ELR (cell line): ENCODE measurements at regions not wholly inside any gene's neighbourhood (a gene's known extent, or its start where the extent isn't known, plus 50 kb on each side); places are given as distances from the start of the nearest gene placed in this dataset.
A peak's percentile ranks its signal among the peaks of the same experiment; 100 is the strongest.

ENCODE experiments used
- DNase-seq: peaks from one replicate; pipeline ENCODE4 v3.0.0-alpha.2; 2015; ENCODE audit warnings: low read depth

DNA sequence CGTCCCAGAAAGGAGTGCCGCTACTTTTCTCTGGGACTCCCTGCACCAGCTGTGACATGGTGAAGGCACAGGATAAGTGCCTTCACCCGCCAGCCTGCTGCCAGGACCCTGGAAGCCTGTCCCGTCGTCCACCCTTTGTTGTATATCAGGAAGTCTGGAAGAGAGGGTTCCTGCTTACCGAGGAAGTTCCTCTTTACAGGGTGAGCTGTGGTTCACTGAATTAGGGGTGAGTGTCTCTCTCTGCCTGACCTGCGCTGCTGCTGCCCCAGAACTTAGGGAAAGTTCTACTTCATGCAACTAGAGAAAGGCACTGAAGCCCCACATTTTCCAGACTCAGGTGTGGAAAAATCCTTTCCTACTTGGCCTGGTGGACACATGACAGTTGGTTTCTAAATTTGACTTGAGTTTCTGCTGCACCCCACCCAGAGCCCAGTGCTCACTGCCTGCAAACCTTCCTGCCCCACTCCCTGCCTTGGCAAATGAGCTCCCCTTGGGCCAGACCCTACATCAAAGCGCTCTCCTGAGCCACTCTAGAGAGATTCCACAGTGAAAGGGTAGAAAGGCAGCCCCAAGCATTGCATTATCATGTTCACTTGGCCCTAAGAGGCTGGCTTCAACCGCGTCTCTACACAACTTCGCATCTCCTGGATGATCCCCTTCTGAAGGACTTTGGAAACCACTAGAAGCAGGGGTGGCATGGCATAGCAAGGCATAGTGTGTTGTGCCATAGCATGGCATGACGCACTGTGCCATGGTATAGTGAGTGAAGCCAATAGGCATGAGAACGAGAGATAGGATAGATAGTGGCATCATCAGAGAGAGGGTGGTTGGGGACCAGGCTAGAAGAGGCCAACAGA is 215.8 kb upstream of the CDYL start:
- DNase-seq: no peak

DNA sequence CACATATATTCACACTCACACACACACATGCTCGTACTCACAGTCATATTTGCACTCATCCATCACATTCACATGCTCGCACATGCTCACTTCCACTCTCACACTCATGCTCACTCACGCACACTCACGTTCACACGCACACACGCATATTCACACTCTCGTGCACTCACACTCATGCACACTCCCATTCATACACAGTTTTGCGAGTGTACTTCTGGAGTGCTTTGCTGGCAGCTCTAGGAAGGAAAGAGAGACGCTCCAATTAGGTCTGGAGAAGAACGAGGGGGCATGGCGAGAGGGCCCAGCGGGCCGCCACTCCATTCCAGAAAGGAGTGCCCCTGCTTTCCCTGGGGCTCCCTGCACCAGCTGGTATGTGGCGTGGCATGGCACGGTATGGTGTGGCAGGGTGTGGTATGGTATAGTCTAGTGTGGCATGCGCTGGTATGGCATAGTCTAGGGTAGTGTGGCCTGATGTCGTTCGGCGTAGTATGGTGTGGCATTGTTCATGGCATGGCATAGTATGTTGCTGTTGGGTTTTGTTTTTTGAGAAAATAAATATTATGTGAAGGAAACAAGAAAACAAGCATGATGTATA is 216.8 kb upstream of the CDYL start:
- DNase-seq: no peak

DNA sequence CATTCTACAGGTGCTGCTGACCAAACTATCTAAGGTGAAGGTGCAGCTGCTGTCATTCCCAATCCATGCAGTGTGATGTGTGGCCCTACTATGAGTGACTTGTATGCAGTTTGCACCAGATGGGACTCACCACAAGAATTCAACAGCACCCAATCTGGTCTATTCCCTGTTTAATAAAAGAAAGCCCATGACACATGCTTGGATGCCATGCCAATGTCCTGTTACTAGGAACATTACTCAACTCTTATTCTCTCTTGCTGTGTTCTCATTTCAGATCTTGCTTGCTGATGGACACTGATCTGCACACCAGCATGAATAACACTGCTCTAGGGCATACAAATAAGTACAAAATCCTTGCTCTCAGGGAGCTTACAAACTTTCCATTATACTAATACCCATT is 221.6 kb upstream of the CDYL start:
- no peak for DNase-seq

DNA sequence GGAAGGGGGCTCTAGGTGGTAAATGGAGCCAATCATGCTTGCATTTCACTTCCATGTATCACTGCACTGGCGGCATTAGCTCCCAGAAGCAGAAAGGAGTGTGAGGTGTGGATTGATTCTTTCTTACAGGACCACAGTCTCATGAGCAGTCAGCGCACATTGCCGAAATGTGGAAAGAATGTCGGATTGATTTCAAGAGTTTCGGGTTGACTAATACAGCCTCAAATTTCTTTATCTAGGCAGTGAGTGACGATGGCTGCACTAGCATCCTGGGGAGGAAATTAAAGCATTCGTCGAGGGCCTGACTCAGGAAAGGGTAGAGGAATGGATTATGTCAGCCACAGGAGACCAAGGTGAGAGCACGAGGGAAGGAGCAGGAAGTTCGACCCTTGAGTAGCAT is 222.8 kb upstream of the CDYL start:
- DNase-seq: no peak

DNA sequence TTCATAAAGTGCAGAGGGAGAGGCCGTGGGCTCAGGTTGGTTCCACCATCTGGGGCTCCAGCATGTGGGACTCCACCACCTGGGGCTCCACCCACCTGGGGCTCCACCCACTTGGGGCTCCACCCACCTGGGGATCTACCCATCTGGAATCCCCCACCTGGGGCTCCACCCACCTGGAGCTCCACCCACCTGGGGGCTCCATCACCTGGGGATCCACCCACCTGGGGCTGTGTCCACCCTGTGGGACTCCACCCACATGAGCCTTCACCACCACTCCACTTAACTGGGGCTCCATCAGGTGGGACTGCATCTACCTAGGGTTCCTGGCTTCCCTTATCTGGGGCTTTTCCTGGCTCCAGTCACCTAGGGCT is 226.0 kb upstream of the CDYL start:
- no peak for DNase-seq

DNA sequence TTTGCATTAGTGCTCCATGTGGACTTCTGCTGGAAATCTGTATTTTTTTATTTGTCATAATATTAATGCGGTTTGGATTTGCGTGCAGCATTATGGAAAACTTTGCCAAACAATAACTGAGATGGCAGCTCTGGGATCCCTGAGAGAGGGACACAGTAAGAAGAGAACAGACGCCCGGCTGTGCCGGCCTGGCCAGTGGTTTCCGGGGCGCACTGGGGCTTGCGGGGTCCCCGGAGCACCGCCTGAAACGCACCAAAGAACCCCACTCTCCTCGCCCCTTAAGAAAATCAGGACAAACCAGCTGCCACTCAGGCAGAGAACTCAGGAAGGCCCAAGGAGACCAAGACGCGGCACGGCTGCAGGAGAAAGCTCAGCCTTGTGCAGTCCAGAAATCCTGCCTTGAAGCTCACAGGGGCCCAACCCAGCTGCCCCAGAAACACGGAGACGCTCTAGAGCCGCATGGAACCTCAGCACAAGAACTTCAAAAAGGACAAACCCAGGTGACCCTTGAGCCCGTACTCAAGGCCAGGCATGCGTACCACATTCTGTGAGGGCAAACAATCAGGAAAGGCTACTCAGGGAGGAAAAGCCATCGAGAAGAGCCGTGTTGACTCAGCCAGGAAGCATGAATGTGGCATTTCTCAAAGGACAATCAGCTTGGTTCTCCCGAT is 226.5 kb upstream of the CDYL start:
- DNase-seq: no peak

DNA sequence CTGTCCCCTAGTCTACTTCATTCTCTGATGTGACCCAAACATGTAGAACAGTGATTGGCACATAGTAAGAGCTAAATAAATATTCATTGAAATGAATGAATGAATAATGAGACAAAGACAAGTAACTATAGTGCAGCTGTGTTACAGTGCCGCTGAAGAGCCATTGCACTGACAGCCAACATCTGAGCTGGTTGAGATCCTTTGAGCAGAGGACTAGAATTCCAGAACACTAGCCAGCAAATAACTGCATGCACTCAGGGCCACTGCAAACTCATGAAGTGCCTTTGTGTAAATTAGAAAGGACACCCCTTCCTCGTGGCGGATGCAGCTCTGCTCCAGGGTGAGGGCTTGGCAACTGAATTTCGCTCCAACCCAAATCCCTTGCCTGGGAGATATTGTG is 230.3 kb upstream of the CDYL start:
- DNase-seq: no peak

DNA sequence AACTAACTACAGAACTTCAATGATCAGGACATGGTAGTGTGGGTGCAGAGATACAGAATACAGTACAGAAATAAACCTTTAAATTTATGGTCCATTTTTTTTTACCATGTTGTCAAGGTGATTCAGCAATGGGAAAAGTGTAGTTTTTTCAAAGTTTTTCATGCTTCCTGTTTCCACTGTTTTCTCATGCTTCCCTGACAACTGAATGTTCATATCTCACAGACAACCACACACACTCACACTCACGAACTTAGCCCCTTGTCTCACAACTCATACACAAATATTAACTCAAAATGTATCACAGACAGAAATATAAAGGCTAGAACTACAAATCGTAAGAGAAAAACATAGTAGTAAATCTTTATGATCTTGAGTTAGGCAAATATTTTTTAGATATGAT is 232.6 kb upstream of the CDYL start:
- DNase-seq: peak; percentile 6

DNA sequence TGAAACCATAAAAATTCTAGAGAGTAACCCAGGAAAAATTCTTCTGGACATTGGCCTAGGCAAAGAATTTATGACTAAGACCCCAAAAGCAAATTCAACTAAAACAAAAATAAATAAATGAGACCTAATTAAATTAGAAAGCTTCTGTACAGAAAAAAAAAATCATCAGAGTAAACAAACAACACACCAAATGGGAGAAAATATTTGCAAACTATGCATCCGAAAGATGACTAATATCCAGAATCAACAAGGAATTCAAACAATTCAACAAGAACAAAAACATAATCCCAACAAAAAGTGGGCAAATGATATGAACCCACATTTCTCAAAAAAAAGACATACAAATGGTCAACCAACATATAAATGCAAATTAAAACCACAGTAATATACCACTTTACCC is 242.6 kb upstream of the CDYL start:
- DNase-seq: peak; percentile 36

DNA sequence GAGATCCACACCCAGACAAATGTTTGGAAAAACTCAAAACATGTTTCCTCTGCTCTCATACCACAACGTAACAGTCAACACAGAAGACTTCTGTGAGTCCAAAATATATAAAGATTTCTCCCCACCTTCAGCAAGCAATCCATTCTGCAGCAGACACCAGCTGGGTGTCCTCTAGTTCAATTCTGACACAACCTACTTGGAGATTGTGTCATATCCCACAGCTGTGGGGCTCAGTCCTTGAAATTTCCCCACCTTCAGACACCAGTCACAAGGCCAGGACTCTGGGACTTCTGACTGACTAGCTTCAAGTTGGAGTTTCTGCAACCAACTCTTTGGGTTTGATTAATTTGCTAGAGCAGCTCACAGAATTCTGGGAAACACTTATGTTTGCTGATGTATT is 244.8 kb upstream of the CDYL start:
- DNase-seq: no peak

DNA sequence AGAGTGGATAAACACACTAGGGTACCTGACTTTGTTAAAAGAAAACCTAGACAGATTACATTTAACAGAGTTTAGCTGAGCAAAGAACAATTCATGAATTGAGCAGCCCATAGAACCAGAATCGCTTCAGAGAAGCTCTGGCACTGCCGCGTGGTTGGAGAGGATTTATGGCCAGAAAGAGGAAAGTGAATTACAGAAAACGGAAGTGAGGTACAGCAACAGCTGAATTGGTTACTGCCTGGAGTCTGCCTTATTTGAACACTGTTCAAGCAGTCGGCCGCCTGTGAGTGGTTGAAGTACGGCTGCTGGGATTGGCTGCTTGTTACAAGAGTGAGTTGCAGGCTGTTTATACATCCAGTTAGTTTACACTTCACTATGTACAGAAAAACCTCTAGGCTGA is 253.8 kb upstream of the CDYL start:
- no peak for DNase-seq

DNA sequence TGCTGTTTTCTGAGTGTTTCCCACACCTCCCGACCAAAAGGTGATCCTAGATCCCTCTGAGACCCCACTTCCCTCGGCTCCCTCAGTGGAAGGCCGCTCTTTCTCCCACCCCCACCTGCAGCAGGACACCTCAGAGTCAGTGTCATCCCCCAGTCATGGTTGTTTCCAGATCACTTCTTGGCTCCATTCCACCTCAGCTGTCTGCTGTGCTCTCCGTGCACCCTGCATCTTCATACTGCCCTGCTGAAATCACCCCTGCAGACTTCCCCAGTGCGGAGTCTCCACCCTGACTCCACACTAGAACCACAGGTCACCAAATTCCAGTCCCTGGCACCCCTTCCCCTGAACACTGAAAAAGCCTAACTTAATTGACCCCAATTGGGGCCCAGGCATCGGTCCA is 255.1 kb upstream of the CDYL start:
- no peak for DNase-seq

DNA sequence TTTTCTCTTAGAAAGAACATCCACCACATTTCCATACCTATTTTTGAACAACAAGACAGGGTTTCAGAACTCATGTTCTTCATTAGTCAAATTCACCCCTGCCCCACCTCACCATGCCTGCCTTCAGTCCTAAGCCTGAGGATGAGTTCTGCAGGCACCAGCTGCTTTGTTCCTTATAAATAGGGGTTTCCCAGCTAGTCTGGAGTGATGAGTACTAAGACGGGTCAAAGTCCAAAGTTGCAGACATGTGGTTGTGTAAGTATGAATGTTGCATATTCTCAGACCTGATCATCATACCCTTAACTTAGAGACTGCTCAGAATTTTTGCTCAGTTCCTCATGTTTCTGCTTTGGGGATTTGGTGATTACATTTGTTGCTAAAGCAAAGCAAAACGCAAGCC is 257.7 kb upstream of the CDYL start:
- DNase-seq: peak; percentile 32

DNA sequence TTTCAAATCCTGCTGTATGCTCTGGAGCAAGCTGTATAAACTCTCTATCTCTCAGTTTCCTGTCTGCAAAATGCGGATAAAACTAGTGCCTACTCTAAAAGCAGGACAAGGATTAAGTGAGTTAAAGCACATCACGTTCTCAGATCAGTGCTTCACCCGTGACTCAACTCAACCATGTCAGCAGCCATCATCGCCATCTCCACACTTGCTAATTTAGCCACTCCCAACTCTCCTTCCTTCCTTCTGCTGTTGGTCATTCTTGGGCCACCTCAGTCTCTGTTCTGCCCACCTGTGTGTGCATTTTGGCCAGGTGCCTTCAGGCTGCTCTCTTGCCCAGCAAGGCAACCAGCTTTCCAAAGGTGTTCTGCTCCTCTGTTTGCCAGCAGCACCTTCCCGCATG is 260.0 kb upstream of the CDYL start:
- no peak for DNase-seq

DNA sequence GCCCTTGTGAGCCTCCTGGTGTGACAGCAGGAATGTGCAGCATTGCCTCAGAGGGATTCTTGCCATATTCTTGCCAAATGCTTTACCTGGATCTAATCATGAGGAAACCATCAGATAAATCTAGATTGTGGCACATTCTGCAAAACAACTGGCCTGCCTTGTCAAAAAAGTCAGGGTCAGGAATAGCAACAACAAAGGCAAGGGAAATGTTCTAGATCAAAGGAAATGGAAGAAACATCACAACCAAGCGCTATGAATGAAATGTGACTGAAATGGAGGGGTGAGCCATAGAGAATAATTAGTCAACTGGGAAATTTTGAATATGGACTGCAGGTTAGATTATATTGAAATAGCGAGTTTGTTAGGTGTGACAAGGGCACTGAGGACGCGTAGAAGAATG is 262.6 kb upstream of the CDYL start:
- no peak for DNase-seq

DNA sequence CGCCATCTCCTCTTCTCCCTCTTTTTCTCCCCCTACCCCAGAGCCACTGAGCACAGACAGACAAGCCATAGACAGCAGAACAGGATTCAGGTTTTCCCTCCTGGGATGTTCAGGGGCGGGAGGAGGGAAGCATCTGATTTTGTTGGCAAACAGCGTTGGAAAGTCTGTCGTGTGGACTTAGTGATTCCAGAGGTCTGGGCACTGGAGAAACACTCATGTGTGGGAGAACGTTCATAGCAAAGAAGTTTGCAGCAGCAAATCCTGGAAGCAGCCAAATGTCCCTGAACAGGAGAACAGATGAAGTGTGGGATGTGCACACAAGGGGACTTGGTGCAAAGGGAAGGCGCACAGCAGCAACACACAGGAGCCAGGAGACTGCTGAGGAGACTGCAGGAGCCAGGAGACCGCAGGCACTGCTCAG is 264.1 kb upstream of the CDYL start:
- no peak for DNase-seq

DNA sequence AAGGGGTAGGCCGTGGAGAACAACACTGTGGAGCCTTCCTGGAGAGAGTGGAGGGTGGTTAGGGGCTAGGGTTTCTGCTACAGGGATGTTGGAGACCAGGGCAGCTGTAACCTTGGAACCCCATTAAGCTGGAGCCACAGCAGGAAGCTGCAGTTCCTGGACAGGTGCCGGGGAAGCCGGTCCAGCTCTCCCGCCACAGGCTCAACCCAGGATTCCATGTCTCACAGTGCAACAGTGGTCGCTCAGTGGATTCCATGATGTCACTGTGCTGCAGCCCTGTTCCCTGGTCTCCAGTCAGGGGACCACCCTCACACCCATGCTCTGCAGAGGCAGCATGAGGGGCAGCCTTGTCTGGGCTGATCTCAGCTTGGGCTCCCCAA is 264.6 kb upstream of the CDYL start:
- no peak for DNase-seq

DNA sequence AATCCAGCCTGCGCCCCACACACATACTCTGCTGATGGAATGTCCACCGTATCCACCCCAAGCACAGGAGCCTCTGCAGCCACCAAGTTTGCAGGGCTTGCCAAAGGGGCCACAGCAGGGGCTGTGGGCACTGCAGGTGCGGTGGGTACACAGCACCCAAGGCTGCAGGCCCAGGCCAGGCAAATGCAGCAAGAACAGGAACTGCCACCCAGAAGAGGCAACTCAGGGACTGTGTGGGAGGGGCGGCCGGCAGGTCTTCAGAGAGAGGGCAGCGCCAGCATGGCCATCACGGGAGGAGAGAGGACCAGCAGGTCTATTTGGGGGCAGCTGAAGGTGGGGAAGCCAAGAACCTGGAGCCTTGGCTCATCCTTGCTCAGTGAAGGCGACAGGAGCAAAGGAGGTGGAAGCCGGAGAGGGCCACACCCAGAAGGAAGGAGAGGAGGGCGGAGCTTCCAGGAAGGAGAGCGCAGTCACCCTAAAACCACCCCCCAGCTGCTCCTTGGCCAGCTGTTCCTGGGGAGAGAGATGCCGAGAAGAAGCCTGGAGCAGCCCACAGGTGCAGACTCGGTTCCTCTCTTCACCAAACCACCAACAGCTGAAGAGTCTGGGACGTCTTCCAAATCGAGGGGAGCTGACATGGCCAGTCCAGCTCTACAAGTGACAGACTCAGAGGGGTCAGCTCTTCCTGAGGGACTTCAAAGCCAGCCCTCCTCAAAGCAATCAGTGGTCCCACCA is 265.1 kb upstream of the CDYL start:
- DNase-seq: no peak

DNA sequence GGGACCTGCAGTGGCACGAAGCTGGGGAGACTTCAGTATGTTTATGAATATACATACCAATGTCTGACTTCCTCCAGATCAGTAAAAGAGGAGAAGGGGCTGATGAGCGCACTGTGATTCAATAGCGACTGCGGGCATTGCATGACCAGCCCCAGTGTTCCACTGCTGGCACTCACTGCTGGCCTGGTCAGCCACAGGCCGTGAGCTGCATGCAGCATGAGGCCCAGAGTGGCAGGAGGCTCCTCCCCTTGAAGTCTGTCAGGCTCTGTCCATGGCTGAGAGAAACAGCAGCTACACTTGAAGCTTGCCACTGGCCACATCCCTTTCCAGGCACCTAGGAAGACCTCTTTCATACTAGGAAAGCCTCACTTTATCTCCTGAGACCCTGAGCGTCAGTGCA is 265.9 kb upstream of the CDYL start:
- no peak for DNase-seq

DNA sequence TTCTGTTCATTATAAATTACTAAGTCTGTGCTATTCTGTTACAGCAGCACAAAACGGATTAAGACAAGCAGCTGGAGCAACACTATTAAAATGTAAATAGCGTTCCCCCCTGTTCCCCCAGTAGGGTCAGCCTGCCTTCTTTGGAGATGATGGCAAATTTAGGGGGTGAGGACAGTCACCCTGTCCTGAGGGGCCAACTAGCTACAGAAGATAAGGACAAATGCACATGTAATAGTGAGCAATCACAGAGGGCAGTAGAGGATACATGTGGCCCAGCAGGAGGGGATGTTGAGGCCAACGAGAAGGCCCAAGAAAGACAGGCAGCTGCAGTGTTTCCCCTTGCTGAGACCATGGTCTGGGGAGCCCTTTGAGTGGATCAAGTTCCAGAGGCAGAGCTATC is 266.7 kb upstream of the CDYL start:
- DNase-seq: no peak

DNA sequence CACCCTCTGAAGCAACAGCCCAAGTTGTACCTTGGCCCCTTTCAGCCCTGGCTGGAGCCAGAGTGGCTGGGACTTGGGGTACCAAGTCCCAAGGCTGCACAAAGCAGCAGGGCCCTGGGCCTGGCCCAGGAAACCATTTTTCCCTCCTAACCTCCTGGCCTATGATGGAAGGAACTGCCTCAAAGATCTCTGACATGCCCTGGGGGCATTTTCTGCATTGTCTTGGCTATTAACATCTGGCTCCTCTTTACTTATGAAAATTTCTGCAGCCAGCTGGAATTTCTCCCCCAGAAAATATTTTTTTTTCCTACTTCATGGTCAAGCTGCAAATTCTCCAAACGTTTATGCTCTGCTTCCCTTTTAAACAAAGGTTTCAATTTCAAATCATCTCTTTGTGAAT is 269.4 kb upstream of the CDYL start:
- peak; percentile 9 for DNase-seq

DNA sequence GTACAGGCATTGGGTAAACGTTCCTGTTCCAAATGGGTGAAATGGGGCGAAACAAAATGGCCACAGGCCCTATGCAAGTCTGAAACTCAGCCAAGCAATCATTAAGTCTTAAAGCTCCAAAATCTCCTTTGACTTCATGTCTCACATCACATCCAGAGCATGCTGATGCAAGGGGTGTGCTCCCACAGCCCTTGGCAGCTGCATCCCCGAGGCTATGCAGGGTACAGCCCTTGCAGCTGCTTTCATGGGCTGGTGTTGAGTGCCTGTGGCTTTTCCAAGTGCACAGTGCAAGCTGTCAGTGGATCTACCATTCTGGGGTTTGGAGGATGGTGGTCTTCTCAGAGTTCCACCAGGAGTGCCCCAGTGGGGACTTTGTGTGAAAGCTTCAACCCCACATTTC is 270.0 kb upstream of the CDYL start:
- no peak for DNase-seq

DNA sequence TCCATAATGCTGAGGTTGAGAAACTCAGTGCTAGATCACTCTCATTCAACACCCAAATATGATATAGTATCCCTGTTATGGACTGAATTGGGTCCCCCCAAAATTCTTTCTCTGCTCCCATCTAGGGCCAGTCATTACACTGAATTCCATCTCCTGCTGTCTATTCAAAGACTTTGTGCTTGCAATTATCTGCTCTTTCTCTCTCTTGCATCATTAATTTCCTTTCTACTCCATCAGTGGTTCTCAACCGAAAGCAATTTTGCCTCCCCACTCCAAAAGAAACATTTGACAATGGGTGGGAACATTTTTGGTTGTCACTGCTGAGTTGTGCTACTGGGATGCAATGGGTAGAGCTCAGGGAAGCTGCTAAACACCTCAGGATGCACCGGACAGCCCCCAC is 271.5 kb upstream of the CDYL start:
- DNase-seq: no peak
